HG03095 (cell line): ENCODE measurements at regions not wholly inside any gene's neighbourhood (a gene's known extent, or its start where the extent isn't known, plus 50 kb on each side); places are given as distances from the start of the nearest gene placed in this dataset.

Experiments
- ATAC-seq: cut with Tn5 transposase; IDR thresholded peaks from one replicate; pipeline ENCODE4 v1.9.1; 2021; ENCODE audit warnings: moderate library complexity; ENCODE audit not compliant: unreplicated experiment

DNA sequence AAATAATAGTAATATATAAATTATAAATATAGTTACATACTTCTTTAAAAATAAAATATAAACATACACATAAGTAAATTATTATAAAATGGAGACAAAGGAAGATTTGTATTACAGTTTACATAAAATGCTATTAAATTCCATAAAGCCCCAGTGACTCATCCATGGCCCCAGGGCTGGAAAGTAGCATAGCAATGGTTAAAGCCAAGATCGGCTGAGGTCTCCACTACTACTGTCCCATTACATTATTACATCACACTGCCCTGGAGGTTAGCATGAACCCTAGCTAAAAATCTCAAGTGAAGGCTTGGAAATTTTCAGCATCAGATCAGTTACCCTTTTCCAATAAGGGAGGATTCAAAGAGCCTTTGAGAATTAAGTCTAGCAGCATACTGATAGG is 936.2 kb downstream of the DSC3 start:
- ATAC-seq = no peak

DNA sequence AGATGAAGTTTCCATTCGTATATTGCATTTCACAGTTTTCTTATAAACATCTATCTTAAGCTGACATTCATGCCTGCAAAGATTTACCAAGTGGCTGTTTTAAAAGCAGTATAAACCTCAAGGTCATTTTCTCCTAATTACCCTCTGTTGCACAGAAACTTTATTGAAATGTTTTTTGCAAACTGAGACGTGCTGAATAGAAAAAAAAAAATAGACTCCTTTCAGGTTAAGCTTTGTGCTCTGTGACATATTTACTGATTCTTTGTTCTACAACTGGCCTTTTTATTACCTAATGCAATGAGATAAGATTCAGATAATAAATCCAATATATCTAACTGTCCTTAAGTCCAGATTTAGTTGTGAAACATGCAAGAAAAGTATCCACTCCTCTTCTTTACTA is 938.7 kb downstream of the DSC3 start:
- ATAC-seq = no peak

DNA sequence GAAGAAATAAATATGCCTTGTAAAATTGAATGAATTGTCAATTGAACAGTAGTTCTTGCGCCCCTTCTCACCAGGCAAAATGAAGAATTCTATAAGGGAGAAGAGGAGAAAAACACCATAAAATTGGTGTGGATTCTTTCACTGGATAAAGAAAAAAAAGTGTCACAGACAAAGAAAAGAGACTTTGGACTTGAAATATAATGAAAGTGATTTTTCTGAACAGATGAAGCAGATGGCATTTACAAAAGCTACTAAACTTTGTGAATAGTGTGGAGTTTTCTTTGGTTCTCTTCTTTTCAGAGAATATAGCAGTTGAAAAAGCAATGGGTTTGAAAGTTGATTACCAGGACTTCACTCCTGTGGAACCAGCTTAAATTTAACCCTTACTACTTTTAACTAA is 945.7 kb downstream of the DSC3 start:
- ATAC-seq = no peak

DNA sequence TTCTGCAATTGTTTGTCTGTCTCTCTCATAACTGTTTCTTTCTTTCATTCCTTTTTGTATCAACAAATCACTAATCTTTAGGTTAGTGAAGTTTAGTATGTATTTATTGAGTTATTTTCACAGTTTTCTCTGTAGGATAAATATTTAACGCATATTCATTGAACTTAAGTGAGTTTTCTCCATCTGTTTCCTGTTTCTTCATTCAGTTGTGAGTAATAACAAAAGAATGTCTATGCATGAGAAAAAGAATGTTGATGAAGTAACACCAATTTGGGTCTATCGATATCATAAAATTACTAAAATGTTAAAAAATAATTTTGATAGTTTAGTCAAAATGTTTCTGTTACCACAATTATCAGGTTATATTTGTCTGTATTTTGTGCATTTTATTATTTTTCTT is 948.0 kb downstream of the DSC3 start:
- no peak for ATAC-seq

DNA sequence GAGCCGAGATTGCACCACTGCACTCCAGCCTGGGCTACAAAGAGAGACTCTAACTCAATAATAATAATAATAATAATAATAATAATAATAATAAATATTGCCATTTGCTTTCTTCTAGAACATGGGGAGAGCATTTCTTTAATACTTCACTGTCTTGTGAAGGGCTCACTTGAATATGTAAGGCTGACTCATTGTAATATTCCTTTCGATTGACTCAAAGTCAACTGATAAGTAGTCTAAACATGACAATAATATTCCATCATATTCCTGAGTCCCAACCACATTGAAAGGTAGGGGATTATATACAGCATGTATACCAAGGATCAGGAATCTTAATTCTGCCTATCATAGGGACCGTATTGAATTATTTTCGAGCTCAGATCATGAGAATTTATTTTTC is 949.2 kb downstream of the DSC3 start:
- no peak for ATAC-seq

DNA sequence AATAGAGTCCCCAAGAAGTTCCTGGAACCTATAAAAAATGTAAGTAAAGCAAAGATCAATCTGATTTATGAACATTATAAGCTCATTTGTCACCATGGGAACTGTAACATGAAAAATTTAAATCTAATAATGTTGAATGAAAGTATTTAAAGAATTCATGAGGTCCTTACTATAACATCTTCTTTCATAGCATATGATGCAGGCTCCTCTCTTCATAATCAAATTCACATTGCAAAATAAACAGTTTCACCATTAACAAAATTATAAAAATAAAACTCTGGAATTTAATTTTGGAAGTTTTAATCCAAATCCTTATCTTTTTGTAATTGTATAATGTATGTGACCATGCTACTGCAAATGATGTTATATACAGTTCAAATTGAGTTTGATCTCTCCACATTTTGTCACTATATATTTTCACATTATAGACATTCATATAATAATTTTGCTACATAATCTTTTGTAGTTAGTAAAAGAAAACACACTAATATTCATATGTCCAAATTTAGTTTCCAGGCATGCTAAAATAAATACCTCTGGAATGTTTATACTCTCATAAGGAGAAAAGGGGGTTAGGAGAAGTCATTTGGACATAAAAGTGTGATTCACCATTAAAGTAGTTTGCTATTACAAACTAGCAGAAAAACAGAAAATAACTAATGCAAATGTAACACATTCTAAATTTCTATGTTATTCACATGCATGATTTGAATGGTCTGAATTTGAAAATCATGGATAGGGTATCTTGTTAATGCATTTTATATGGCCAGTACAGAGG is 954.1 kb downstream of the DSC3 start:
- no peak for ATAC-seq

DNA sequence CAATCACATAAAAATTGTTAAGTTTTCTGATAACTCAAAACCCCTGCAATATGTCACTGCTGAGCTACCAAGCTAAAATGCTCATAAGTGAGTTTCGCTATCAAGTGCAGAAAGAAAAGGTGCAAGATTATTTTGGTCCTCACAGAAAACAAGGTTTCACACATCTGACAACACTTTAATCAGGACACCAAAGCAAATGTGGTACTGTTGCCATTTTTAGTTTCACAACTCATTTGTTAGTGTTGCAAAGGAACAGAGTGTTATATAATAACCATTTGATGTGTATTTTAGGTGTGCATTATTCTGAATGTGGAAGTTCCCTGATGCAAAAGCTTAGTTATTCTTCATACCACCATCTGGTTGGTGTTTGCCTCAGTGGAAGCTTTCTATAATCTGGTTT is 956.2 kb downstream of the DSC3 start:
- no peak for ATAC-seq

DNA sequence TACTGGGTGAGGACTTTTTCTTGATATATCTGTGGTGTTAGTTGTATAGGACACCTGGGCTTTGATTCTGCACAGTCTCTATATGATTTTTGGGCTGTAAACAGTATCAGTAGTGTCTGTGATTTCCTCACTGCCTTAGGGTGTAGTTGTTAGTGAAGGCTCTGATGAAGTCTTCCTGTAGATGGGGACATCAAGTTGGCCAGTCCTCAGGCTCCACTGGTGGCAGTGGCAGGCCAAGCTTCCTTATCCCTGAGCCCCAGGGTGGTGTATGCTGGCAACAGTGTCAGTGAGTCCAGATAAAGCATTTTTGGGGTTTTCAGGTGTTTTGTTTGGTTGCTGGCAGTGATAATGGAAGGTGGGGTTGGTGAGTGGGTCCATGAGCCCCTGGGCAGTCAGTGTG is 961.4 kb downstream of the DSC3 start:
- ATAC-seq = no peak

DNA sequence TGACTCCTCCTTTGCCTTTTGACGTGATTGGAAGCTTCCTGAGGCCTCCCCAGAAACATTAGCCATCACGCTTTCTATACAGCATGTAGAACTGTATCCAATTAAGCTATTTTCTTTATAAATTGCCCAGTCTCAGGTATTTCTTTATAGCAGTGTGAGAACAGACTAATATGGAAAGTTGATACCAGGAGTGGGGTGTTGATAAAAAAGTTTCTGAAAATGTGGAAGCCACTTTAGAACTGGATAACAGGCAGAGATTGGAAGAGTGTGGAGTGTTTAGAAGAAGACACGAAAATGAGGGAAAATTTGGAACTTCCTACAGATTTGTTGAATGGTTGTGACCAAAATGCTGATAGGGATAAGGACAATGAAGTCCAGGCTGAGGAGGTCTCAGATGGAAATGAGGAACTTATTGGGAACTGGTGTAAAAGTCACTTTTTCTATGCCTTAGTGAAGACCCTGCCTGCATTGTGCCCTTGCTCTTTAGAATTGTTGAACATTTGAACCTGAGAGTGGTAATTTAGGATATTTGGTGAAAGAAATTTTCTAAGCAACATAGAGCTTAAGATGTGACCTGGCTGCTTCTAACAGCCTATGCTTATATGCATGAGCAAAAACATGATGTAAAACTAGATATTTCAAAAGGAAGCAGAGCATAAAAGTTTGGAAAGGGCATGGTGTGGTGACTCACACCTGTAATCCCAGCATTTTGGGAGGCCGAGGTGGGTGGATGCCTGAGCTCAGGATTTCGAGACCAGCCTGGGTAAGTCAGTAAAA is 969.7 kb downstream of the DSC3 start:
- no peak for ATAC-seq

DNA sequence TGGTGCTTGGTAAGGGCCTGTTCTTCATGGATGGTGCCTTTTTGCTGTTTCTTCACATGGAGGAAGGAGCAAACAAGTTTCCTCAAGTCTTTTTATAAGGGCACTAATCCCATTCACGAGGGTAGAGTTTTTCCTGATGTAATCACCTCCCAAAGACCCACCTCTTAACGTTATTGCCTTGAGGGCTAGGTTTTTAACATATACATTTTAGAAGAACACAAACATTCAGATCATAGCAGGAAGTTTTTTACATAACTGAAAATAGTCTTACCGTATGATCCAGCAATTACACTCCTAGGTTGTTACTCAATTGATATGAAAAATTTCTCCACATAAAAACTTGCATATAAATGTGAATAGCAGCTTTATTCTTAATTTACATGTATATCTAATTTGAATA is 976.3 kb downstream of the DSC3 start:
- no peak for ATAC-seq

DNA sequence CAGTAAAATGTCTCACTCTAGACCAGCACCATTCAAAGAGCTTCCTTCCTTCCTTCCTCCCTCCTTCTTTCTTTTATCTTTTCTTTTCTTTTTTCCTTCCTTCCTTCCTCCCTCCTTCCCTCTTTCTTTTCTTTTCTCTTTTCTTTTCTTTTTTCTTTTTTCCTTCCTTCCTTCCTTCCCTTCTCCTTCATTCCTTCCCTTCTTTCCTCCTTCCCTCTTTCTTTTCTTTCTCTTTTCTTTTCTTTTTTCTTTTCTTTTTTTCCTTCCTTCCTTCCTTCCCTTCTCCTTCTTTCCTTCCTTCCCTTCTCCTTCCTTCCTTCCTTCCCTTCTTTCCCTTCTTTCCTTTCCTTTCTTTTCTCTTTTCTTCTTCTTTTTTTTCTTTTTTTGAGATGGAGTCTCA is 985.1 kb downstream of the DSC3 start:
- no peak for ATAC-seq

DNA sequence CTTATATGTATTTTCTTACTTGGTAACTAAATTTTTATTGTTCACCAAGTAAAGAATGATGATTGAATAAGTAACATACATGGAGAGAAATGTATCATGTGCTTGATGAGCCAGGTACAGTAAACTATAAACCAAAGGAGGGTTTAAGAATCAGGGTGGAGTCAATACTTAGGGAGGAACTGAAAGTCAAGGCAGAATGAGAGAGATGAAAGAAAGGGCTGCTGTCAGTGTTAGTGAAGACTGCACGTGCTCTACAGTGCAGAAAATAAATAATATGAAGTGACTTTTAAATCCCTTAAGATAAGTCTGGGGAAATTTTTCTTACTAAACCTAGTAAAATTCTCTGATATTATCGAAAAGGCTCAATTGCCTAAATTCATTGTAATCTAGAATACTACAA is 986.0 kb downstream of the DSC3 start:
- no peak for ATAC-seq

DNA sequence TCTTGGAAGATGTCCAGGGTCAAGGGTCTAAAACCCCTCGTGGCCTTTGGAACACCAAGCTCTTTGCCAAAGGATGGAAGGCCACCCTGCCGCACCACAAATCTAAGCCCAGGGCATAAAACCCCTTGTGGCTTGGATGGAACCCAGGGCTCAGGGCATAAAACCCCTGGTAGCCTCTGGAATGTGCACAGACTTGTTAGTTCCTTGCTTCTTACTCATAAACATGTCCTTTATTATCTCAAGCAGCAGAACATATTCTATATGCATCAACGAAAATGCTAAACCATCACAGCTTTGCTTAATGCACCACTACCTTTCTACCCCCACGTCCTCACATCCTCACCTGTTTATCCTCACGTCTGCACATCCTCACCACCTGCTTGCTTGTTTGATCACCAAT is 998.0 kb downstream of the DSC3 start:
- ATAC-seq = no peak

DNA sequence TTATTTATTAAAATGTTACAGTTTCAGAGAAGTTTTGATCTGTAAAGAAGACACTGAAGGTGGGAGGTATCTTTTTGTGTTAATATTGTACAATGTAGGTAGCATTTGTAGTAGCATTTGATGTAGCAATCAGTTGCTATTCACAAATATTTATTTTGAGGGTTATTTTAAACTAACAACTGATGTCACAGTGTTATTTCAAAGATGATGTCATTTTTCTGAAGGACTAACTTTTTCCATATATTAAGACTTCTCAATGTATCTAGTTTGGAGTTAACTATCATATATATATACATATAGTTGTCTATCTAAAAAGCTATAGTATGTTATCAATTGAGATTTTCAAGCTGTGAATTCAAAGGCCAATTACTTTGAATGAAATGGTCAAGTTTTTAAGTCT is 1003.3 kb downstream of the DSC3 start:
- ATAC-seq = no peak

DNA sequence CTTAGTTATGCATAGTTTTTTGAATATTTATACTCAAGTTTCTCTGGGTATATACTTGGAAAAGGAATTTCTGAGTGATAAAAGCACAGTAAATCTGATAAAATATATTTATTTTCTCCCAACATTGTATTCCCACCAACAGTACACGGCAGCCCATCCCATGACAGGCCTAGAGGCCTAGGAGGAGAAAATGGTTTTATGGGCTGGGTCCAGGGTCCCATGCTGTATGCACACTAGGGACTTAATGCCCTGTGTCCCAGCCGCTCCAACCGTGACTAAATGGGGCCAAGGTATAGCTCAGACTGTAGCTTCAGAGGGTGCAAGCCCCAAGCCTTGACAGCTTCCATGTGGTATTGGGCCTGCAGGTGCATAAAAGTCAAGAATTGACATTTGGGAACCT is 1007.7 kb downstream of the DSC3 start:
- no peak for ATAC-seq

DNA sequence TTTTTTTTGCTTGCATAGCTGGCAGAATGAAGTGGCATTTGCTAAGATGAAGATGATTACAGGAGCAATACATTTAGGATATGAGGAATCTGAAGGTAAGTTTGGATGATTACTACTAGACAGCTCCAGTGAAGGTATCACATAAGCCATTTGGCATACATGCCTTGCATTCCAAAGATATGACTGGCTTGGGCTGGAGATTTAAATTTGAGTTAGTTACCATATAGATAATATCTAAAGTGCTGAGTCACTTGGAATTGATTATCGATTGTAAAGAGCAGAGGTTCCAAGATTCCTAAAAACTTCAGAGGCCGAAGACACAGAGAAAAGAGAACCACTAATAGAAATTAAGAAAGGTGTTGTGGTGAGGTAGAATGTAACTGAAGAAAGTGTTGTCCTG is 1026.4 kb downstream of the DSC3 start:
- no peak for ATAC-seq

DNA sequence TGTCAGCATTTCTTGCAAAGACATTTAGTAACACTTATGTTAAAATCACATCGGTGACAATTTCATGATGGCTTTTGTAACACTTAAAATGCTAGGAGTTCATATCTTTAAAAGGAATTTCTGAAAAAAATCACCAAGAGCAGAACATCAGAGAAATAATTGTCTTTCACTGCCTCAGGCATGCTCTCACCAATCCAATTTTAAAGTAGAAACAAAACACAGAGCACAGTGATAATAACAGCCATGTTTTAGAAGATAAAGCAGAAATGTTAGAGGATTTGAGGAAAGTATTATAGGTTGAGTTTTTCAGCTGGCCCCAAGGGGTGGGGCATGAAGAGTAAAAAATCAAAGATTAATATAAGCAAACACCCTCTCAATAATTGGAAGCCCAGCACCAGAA is 1037.6 kb downstream of the DSC3 start:
- no peak for ATAC-seq

DNA sequence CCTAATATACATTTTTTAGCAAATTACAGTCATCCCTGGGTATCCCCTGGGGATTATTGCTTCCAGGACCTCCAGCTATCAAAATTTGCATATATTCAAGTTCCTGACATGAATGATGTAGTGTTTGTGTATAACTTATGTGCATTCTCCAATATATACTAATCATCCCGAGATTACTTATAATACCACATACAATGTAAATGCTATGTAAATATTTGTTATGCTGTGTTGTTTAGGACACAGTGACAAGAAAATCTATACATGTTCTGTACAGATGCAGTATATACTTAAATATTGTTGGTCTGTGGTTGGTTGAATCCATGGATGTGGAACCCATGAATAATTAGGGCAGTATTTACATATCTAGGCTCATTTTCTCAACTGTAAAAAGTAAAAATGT is 1060.3 kb downstream of the DSC3 start:
- no peak for ATAC-seq

DNA sequence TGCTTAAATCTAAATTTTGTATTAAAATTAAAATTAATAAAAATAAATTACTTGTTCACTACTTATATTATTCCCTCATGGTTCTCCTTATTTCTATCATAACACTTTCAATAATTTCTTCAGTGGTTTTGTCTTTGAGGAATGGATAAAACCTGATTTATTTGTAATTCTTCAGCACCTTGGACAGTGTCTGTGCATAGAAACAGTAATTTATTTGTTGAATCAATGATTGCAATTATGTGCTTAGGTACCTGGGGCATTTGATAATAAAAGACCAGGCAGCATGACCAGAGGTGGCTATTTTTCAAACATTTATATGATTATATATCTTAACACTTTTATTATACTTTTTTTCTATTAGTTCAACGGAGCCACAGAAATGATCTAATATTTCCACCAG is 1062.7 kb downstream of the DSC3 start:
- no peak for ATAC-seq

DNA sequence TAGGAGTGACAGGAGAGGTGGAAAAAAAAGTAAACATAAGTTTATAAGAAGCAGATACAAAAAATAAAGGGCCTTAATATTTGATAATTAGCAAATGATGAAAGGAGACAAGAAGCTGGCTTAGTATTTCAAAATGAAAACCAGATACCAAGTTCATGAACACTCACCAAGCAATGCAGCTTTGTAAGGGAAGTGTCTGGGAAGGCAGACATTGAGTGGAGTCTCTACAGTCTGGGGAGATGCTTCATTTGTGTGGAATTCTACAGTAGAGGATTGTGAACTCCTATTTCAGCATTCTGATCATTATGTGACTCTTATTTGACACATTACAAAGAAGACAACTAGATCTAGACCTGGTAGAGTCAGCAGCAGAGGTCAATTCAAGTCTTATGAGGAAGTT is 1072.7 kb downstream of the DSC3 start:
- ATAC-seq = no peak

DNA sequence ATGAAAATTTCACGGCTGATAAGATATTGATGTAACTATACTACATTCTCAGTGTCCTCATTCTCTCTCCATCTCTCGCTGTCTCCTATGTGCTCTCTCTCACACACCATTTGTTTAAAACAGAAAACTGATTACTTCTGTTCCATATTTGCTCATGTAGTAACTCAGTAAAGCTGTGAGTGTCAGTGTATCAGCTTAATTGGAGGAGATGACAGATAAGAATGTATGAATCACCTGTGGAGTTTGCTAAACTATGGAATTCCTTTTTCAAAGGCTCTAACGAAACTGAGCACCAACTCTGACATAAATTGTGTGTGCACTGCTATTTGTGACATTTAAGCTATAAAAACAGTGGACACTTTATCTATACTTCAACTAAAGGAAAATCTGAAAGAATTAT is 1080.0 kb downstream of the DSC3 start:
- no peak for ATAC-seq

DNA sequence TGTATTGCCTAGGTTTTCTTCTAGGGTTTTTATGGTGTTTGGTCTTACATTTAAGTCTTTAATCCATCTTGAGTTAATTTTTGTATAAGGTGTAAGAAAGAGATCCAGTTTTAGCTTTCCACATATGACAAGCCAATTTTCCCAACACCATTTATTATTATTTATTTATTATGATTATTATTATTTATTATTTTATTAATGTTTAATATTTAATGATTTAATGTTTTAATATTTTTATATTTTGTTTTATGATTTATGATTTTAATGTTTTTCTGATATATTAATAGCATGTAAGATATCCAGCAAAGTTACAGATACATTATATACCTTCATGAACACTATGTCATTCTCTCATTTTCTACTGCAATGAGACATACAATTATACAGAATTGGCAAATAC is 1082.0 kb downstream of the DSC3 start:
- ATAC-seq = no peak

DNA sequence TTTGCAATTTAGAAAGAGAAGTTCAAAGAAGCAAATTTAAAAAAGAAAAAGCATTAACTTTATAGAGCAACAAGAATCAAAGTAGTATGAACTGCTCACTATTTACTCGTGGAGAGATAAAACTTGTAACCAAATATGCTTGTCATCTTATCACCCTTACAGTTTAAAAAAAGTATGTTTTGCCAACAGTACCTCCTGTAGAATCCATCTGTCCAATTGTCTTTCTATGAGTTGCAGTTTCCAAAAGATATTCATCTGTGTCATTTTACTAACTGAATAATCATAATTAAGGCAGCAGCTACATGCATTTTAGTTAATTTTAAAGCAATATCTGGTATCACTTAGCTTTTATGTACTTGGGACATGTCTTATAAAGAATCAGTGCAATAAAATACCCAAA is 1112.3 kb downstream of the DSC3 start:
- no peak for ATAC-seq
